Thyroid gland (tissue), 4 donors: ENCODE measurements at regions not wholly inside any gene's neighbourhood (a gene's known extent, or its start where the extent isn't known, plus 50 kb on each side); places are given as distances from the start of the nearest gene placed in this dataset.

Experiments used
- DNase-seq, 2 donors: peaks; one replicate each; pipeline ENCODE4 v3.0.0-alpha.2; 2019
- H3K27ac ChIP-seq, 3 donors: fragments of 200-600 bp; sonication (generic); 1 replicate in 2 of 3; 2 replicates in 1 of 3; pipeline ENCODE4 v1.5.1; 2016 to 2019; ENCODE audit warnings: mild to moderate bottlenecking in 1 of 3, moderate library complexity in 1 of 3
- H3K27me3 ChIP-seq: fragments of 200-600 bp; sonication (generic); one replicate; pipeline ENCODE4 v1.5.1; 2019
- H3K36me3 ChIP-seq, 2 donors: fragments of 200-600 bp; sonication (generic); one replicate each; pipeline ENCODE4 v1.5.1; 2016 to 2019
- H3K4me1 ChIP-seq, 2 donors: fragments of 200-600 bp; sonication (generic); one replicate each; pipeline ENCODE4 v1.5.1; 2017 to 2019
- H3K4me3 ChIP-seq, 3 donors: fragments of 200-600 bp; sonication (generic); replicated peaks in 1 of 3; 1 replicate in 2 of 3; 2 replicates in 1 of 3; pipeline ENCODE4 v1.5.1; 2016; ENCODE audit warnings: mild to moderate bottlenecking in 1 of 3
- H3K9me3 ChIP-seq: fragments of 200-600 bp; sonication (generic); one replicate; pipeline ENCODE4 v1.5.1; 2017
- CTCF ChIP-seq, 6 experiments: fragments of 200-600 bp in 3 of 6; fragments of 450-650 bp in 3 of 6; sonication (generic) in 3 of 6; IDR thresholded peaks; one replicate each; pipeline ENCODE4 v1.5.1; 2016 to 2019; ENCODE audit warnings: antibody characterized with exemption in 6 of 6, mild to moderate bottlenecking in 2 of 6, inconsistent platforms in 1 of 6, moderate library complexity in 1 of 6
- POLR2A ChIP-seq, 2 donors: fragments of 450-650 bp; IDR thresholded peaks; one replicate each; pipeline ENCODE4 v1.6.1; 2017; ENCODE audit warnings: antibody characterized with exemption in 2 of 2, mild to moderate bottlenecking in 2 of 2, moderate library complexity in 1 of 2
- WGBS, 2 donors: methylation state at CpG; one replicate each; pipeline ENCODE4 v1.1.5; 2017; 5-methylcytosine and 5-hydroxymethylcytosine counted together
- intact Hi-C: fragments of 100-400 bp; cut with DNase I; formaldehyde crosslinking; loops from one replicate; pipeline ENCODE4 v1.15.1; 2023

GRCh38 chr7:121525155-121525819 is 129.2 kb upstream of the FAM3C start:
- DNase-seq: no peak
- no peaks in the 10 kb centered on the region for H3K4me1 ChIP-seq
- no peaks in the 10 kb centered on the region for H3K9me3 ChIP-seq
- TF ChIP-seq CTCF (IDR thresholded peaks at IDR 0.05) (no peak), POLR2A (IDR thresholded peaks at IDR 0.05) (no peak)
- WGBS, 2 donors: 86% methylated on average over 4 of the region's 4 CpGs
- H3K27ac ChIP-seq: no peak overlapping the region
- no peaks in the 10 kb centered on the region for H3K36me3 ChIP-seq
- intact Hi-C loops: no loop called here
- no peaks in the 10 kb centered on the region for H3K27me3 ChIP-seq
- H3K4me3 ChIP-seq: no peak overlapping the region

GRCh38 chr7:121521711-121522400 is 125.7 kb upstream of the FAM3C start:
- no peak for DNase-seq
- Histone ChIP-seq H3K4me3 (no peak overlapping the region), H3K27me3 (no peaks in the 10 kb centered on the region), H3K4me1 (no peaks in the 10 kb centered on the region), H3K9me3 (no peaks in the 10 kb centered on the region), H3K27ac (no peak overlapping the region), H3K36me3 (no peaks in the 10 kb centered on the region)
- no peak for TF ChIP-seq POLR2A (IDR thresholded peaks at IDR 0.05)
- TF ChIP-seq CTCF (IDR thresholded peaks at IDR 0.05): no peak
- intact Hi-C loops: no loop called here
- 68 to 78% methylated on average over 3 of the region's 3 CpGs for WGBS, 2 donors

- Histone ChIP-seq H3K4me3 (no peak overlapping the region), H3K27me3 (no peaks in the 10 kb centered on the region), H3K36me3 (no peaks in the 10 kb centered on the region), H3K9me3 (no peaks in the 10 kb centered on the region), H3K27ac (no peak overlapping the region), H3K4me1 (no peaks in the 10 kb centered on the region)
- no peak for DNase-seq
- intact Hi-C loops: no loop called here
- TF ChIP-seq CTCF (IDR thresholded peaks at IDR 0.05) (no peak), POLR2A (IDR thresholded peaks at IDR 0.05) (no peak)
- 88 to 100% methylated on average over 1 of the region's 1 CpG for WGBS, 2 donors
These were observed 124.8 kb upstream of the FAM3C start for GRCh38 chr7:121520911-121521310.

- Histone ChIP-seq H3K4me1 (no peaks in the 10 kb centered on the region), H3K27me3 (no peaks in the 10 kb centered on the region), H3K4me3 (no peak overlapping the region), H3K27ac (no peak overlapping the region), H3K9me3 (no peaks in the 10 kb centered on the region), H3K36me3 (no peaks in the 10 kb centered on the region)
- TF ChIP-seq CTCF (IDR thresholded peaks at IDR 0.05) (no peak), POLR2A (IDR thresholded peaks at IDR 0.05) (no peak)
- 86 to 88% methylated on average over 10 of the region's 10 CpGs for WGBS, 2 donors
- no peak for DNase-seq
- intact Hi-C loops: no loop called here
These were observed 123.7 kb upstream of the FAM3C start for GRCh38 chr7:121519548-121520521.
